ENCODE measurements at regions not wholly inside any gene's neighbourhood (a gene's known extent, or its start where the extent isn't known, plus 50 kb on each side); places are given as distances from the start of the nearest gene placed in this dataset.

DNA sequence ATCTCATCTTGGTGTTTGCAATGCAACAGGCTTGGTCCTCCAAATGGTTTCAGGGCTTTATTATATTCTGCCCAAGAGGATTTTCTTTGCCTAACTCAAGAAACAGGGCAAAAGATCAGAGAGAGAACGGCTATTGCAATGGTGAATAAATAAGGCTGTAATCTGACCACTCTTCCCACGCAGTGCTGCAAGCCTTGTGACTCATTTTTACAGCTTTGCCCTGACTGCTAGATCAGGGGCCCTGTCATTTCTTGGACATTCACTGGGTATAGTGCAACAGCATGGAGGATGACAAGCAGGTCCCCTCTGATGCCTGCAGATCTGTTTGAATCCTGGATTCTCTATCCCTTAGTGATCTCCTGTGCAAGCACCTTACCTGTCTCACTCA, 459.1 kb downstream of the EBF1 start:
- TF ChIP-seq, protein P1, sequence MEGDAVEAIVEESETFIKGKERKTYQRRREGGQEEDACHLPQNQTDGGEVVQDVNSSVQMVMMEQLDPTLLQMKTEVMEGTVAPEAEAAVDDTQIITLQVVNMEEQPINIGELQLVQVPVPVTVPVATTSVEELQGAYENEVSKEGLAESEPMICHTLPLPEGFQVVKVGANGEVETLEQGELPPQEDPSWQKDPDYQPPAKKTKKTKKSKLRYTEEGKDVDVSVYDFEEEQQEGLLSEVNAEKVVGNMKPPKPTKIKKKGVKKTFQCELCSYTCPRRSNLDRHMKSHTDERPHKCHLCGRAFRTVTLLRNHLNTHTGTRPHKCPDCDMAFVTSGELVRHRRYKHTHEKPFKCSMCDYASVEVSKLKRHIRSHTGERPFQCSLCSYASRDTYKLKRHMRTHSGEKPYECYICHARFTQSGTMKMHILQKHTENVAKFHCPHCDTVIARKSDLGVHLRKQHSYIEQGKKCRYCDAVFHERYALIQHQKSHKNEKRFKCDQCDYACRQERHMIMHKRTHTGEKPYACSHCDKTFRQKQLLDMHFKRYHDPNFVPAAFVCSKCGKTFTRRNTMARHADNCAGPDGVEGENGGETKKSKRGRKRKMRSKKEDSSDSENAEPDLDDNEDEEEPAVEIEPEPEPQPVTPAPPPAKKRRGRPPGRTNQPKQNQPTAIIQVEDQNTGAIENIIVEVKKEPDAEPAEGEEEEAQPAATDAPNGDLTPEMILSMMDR (conservative IDR thresholded peaks at IDR 0.05; ENCODE audit: low read length), result no peak
- no peak for TF ChIP-seq EZH2phosphoT487 (IDR thresholded peaks at IDR 0.05; ENCODE audit: borderline replicate concordance, low read depth, low read length)
